DMS153 (cell line): ENCODE measurements at regions not wholly inside any gene's neighbourhood (a gene's known extent, or its start where the extent isn't known, plus 50 kb on each side); places are given as distances from the start of the nearest gene placed in this dataset.
"Not testable (repeated sequence)": the region's sequence is repeated elsewhere in the genome, so short reads cannot be mapped to it uniquely, and the experiment has no call there.

Source experiments
- DNase-seq: peaks from one replicate; lab custom pipeline; 2025; lab: John Stamatoyannopoulos, UW

GRCh38 chr2:236998236-236998635 lies 87.5 kb upstream of the COPS8 start:
- peak; percentile 59 for DNase-seq

GRCh38 chr2:236998758-236999157 lies 86.9 kb upstream of the COPS8 start:
- DNase-seq: no peak

- no peak for DNase-seq
These were observed 85.2 kb upstream of the COPS8 start for GRCh38 chr2:237000481-237000880.

GRCh38 chr2:237005341-237005740 lies 80.3 kb upstream of the COPS8 start:
- DNase-seq: not testable (repeated sequence)

- DNase-seq: no peak
These were observed 74.4 kb upstream of the COPS8 start for GRCh38 chr2:237011206-237011795.

- no peak for DNase-seq
These were observed 73.7 kb upstream of the COPS8 start for GRCh38 chr2:237012004-237012403.

- DNase-seq: no peak
These were observed 73.0 kb upstream of the COPS8 start for GRCh38 chr2:237012577-237013267.

- no peak for DNase-seq
These were observed 69.4 kb upstream of the COPS8 start for GRCh38 chr2:237016121-237016915.

- DNase-seq: no peak
These were observed 65.6 kb upstream of the COPS8 start for GRCh38 chr2:237020090-237020489.

GRCh38 chr2:237022533-237022932 lies 63.2 kb upstream of the COPS8 start:
- no peak for DNase-seq

GRCh38 chr2:237024255-237024654 lies 61.4 kb upstream of the COPS8 start:
- no peak for DNase-seq

- no peak for DNase-seq
These were observed 60.4 kb upstream of the COPS8 start for GRCh38 chr2:237025090-237025865.

- DNase-seq: peak; percentile 63
These were observed 58.5 kb upstream of the COPS8 start for GRCh38 chr2:237026981-237027711.

GRCh38 chr2:237027712-237028029 lies 58.0 kb upstream of the COPS8 start:
- DNase-seq: no peak

GRCh38 chr2:237030382-237030781 lies 55.3 kb upstream of the COPS8 start:
- DNase-seq: no peak

GRCh38 chr2:237033536-237034060 lies 52.1 kb upstream of the COPS8 start:
- DNase-seq: no peak

- DNase-seq: no peak
These were observed 49.8 kb upstream of the COPS8 start for GRCh38 chr2:237035781-237036475.
